ENCODE measurements at regions not wholly inside any gene's neighbourhood (a gene's known extent, or its start where the extent isn't known, plus 50 kb on each side); places are given as distances from the start of the nearest gene placed in this dataset.
A peak's percentile ranks its signal among the peaks of the same experiment; 100 is the strongest.
"Not testable (repeated sequence)": the region's sequence is repeated elsewhere in the genome, so short reads cannot be mapped to it uniquely, and the experiment has no call there.

- Histone ChIP-seq H3K4me3 (no peak overlapping the region), H3K27me3 (no peaks in the 10 kb centered on the region), H3K27ac (peak overlapping the region in 3 of 4 donors; percentile 4 to 50 (median 37)), H3K4me1 (peaks cover 0 to 5% (median 0%) of the 10 kb centered on the region in 4 donors), H3K9me3 (peaks cover 0 to 4% (median 0%) of the 10 kb centered on the region in 4 donors), H3K36me3 (no peaks in the 10 kb centered on the region)
- TF ChIP-seq CTCF (IDR thresholded peaks at IDR 0.05) = no peak
- TF ChIP-seq POLR2A (IDR thresholded peaks at IDR 0.05) = no peak
- no peak for DNase-seq
Measured at GRCh38 chr1:94299627-94300553, 62.5 kb upstream of the ARHGAP29 start.

- Histone ChIP-seq H3K4me3 (no peak overlapping the region), H3K9me3 (peaks cover 0 to 4% (median 0%) of the 10 kb centered on the region in 4 donors), H3K4me1 (peaks cover 0 to 5% (median 0%) of the 10 kb centered on the region in 4 donors), H3K36me3 (no peaks in the 10 kb centered on the region), H3K27me3 (no peaks in the 10 kb centered on the region), H3K27ac (peak overlapping the region in 1 of 4 donors; percentile 50)
- DNase-seq = no peak
- TF ChIP-seq POLR2A (IDR thresholded peaks at IDR 0.05) = no peak
Measured at GRCh38 chr1:94298861-94299260, 61.5 kb upstream of the ARHGAP29 start.

- Histone ChIP-seq H3K4me3 (no peak overlapping the region), H3K27ac (no peak overlapping the region), H3K4me1 (peaks cover 0 to 5% (median 0%) of the 10 kb centered on the region in 4 donors), H3K9me3 (no peaks in the 10 kb centered on the region), H3K27me3 (no peaks in the 10 kb centered on the region), H3K36me3 (no peaks in the 10 kb centered on the region)
- TF ChIP-seq CTCF (IDR thresholded peaks at IDR 0.05) (no peak), POLR2A (IDR thresholded peaks at IDR 0.05) (no peak)
- DNase-seq = no peak
Measured at GRCh38 chr1:94296018-94296417, 58.6 kb upstream of the ARHGAP29 start.

- not testable (repeated sequence) for DNase-seq, H3K27me3 ChIP-seq, H3K36me3 ChIP-seq, H3K4me1 ChIP-seq, H3K9me3 ChIP-seq, H3K27ac ChIP-seq, H3K4me3 ChIP-seq
Measured at GRCh38 chr1:94292978-94293377, 55.6 kb upstream of the ARHGAP29 start.

- not testable (repeated sequence) for H3K27ac ChIP-seq, H3K4me3 ChIP-seq, H3K9me3 ChIP-seq, H3K27me3 ChIP-seq, H3K36me3 ChIP-seq, DNase-seq, H3K4me1 ChIP-seq
Measured at GRCh38 chr1:94289244-94289643, 51.9 kb upstream of the ARHGAP29 start.
